ENCODE measurements at regions not wholly inside any gene's neighbourhood (a gene's known extent, or its start where the extent isn't known, plus 50 kb on each side); places are given as distances from the start of the nearest gene placed in this dataset.

DNA sequence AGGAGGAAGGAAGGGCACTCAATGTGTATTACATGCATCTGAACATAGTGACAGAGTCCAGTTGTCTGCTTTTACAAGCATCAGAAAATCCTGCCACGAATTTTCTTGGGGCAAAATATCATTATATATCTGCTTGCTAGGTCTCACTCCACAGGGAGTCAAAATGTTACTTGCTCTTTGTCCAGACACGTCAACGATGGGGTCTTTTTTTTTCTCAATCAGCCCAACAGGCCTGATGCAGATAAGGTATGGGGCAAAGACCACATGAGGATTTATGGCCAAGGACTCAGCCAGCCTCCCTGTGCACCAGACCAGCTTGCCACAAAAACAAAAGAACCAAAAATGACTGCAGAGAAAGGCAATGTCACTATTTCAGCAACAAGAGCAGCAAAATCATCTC is 323.4 kb upstream of the PKDCC start:
- TF ChIP-seq POLR2A (IDR thresholded peaks at IDR 0.05): no peak
- TF ChIP-seq, protein P1, sequence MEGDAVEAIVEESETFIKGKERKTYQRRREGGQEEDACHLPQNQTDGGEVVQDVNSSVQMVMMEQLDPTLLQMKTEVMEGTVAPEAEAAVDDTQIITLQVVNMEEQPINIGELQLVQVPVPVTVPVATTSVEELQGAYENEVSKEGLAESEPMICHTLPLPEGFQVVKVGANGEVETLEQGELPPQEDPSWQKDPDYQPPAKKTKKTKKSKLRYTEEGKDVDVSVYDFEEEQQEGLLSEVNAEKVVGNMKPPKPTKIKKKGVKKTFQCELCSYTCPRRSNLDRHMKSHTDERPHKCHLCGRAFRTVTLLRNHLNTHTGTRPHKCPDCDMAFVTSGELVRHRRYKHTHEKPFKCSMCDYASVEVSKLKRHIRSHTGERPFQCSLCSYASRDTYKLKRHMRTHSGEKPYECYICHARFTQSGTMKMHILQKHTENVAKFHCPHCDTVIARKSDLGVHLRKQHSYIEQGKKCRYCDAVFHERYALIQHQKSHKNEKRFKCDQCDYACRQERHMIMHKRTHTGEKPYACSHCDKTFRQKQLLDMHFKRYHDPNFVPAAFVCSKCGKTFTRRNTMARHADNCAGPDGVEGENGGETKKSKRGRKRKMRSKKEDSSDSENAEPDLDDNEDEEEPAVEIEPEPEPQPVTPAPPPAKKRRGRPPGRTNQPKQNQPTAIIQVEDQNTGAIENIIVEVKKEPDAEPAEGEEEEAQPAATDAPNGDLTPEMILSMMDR (IDR thresholded peaks at IDR 0.05): no peak
